Astrocyte (in vitro differentiated cells and primary cell): ENCODE measurements at regions not wholly inside any gene's neighbourhood (a gene's known extent, or its start where the extent isn't known, plus 50 kb on each side); places are given as distances from the start of the nearest gene placed in this dataset.

ENCODE experiments used
- DNase-seq: peaks from one replicate; pipeline ENCODE4 v3.0.0-alpha.2; 2010; ENCODE audit warnings: low read depth
- FAIRE-seq: peaks from 2 replicates; lab custom pipeline; 2011; peaks lifted over from hg19 to GRCh38; lab: Jason Lieb, UNC
- H2AFZ ChIP-seq: 2 replicates; pipeline ENCODE4 v1.6.0; 2012; ENCODE audit warnings: low read depth, low read length, inconsistent platforms
- H3K27ac ChIP-seq: 2 replicates; pipeline ENCODE4 v1.5.1; 2011; ENCODE audit warnings: low read depth, low read length, inconsistent platforms
- H3K27me3 ChIP-seq: 2 replicates; pipeline ENCODE4 v1.6.0; 2011; ENCODE audit warnings: low read length, inconsistent platforms; ENCODE audit not compliant: insufficient read depth
- H3K36me3 ChIP-seq: 2 replicates; pipeline ENCODE4 v1.5.1; 2011; ENCODE audit warnings: low read length, inconsistent platforms; ENCODE audit not compliant: insufficient read depth
- H3K4me1 ChIP-seq: 2 replicates; pipeline ENCODE4 v1.5.1; 2011; ENCODE audit warnings: low read length, inconsistent platforms; ENCODE audit not compliant: insufficient read depth
- H3K4me2 ChIP-seq: 2 replicates; pipeline ENCODE4 v1.6.0; 2012; ENCODE audit warnings: low read length, inconsistent platforms
- H3K4me3 ChIP-seq: 2 replicates; pipeline ENCODE4 v1.5.1; 2011; ENCODE audit warnings: low read depth, mild to moderate bottlenecking, low read length, inconsistent platforms; ENCODE audit not compliant: insufficient read depth
- H3K79me2 ChIP-seq: 2 replicates; pipeline ENCODE4 v1.6.0; 2012; ENCODE audit warnings: mild to moderate bottlenecking, low read length, inconsistent platforms; ENCODE audit not compliant: insufficient read depth
- H3K9ac ChIP-seq: 2 replicates; pipeline ENCODE4 v1.6.0; 2012; ENCODE audit warnings: mild to moderate bottlenecking, low read length, inconsistent platforms
- H3K9me3 ChIP-seq: 2 replicates; pipeline ENCODE4 v1.5.1; 2012; ENCODE audit warnings: low read depth, mild to moderate bottlenecking, low read length, inconsistent platforms; ENCODE audit not compliant: insufficient read depth
- H4K20me1 ChIP-seq: 2 replicates; pipeline ENCODE4 v1.6.0; 2012; ENCODE audit warnings: low read length, inconsistent platforms; ENCODE audit not compliant: insufficient read depth
- H3K27ac Mint-ChIP-seq: one replicate; pipeline ENCODE4 v1.8.0; 2021; ENCODE audit warnings: mild to moderate bottlenecking, mixed read lengths; ENCODE audit not compliant: unreplicated experiment
- H3K27me3 Mint-ChIP-seq: one replicate; pipeline ENCODE4 v1.8.0; 2021; ENCODE audit warnings: low read depth, mixed read lengths; ENCODE audit not compliant: unreplicated experiment
- H3K36me3 Mint-ChIP-seq: one replicate; pipeline ENCODE4 v1.8.0; 2021; ENCODE audit warnings: low read depth, mixed read lengths; ENCODE audit not compliant: unreplicated experiment
- H3K4me1 Mint-ChIP-seq: one replicate; pipeline ENCODE4 v1.8.0; 2021; ENCODE audit warnings: low read depth, mixed read lengths; ENCODE audit not compliant: unreplicated experiment
- H3K4me3 Mint-ChIP-seq: one replicate; pipeline ENCODE4 v1.8.0; 2021; ENCODE audit warnings: mild to moderate bottlenecking, moderate library complexity, mixed read lengths; ENCODE audit not compliant: unreplicated experiment
- H3K9me3 Mint-ChIP-seq: one replicate; pipeline ENCODE4 v1.8.0; 2021; ENCODE audit warnings: mild to moderate bottlenecking, mixed read lengths; ENCODE audit not compliant: unreplicated experiment
- CTCF ChIP-seq: IDR thresholded peaks from 2 replicates; pipeline ENCODE4 v1.5.1; 2011; ENCODE audit warnings: low read depth, mild to moderate bottlenecking, inconsistent platforms, low read length, moderate library complexity; ENCODE audit not compliant: insufficient read depth
- EZH2 ChIP-seq: IDR thresholded peaks from 2 replicates; pipeline ENCODE4 v1.6.1; 2012; ENCODE audit warnings: mild to moderate bottlenecking, low read length, inconsistent platforms; ENCODE audit not compliant: insufficient read depth

GRCh38 chr9:28317745-28318144, 744.5 kb upstream of the C9orf72 start:
- Histone ChIP-seq H3K27me3 (no peaks in the 10 kb centered on the region), H3K9ac (no peak overlapping the region), H3K79me2 (no peaks in the 10 kb centered on the region), H3K4me1 (no peaks in the 10 kb centered on the region), H3K27ac (no peak overlapping the region), H4K20me1 (no peaks in the 10 kb centered on the region), H2AFZ (no peak overlapping the region), H3K9me3 (no peaks in the 10 kb centered on the region), H3K36me3 (no peaks in the 10 kb centered on the region), H3K4me2 (no peak overlapping the region), H3K4me3 (no peak overlapping the region)
- no peaks in the 10 kb centered on the region for H3K27me3 Mint-ChIP-seq
- H3K9me3 Mint-ChIP-seq: no peaks in the 10 kb centered on the region
- no peak for TF ChIP-seq EZH2
- TF ChIP-seq CTCF: no peak
- H3K4me3 Mint-ChIP-seq: no peak overlapping the region
- H3K27ac Mint-ChIP-seq: no peak overlapping the region
- no peak for FAIRE-seq
- DNase-seq: no peak
- no peaks in the 10 kb centered on the region for H3K4me1 Mint-ChIP-seq
- no peaks in the 10 kb centered on the region for H3K36me3 Mint-ChIP-seq

GRCh38 chr9:28318515-28318914, 745.2 kb upstream of the C9orf72 start:
- no peak overlapping the region for H3K4me3 ChIP-seq
- H3K9ac ChIP-seq: no peak overlapping the region
- no peak overlapping the region for H3K4me2 ChIP-seq
- H3K27me3 ChIP-seq: no peaks in the 10 kb centered on the region
- Mint-ChIP-seq H3K27ac (no peak overlapping the region), H3K9me3 (no peaks in the 10 kb centered on the region), H3K36me3 (no peaks in the 10 kb centered on the region), H3K4me3 (no peak overlapping the region), H3K27me3 (no peaks in the 10 kb centered on the region), H3K4me1 (no peaks in the 10 kb centered on the region)
- H3K36me3 ChIP-seq: no peaks in the 10 kb centered on the region
- no peaks in the 10 kb centered on the region for H3K79me2 ChIP-seq
- no peak overlapping the region for H2AFZ ChIP-seq
- no peaks in the 10 kb centered on the region for H3K9me3 ChIP-seq
- no peak for FAIRE-seq
- H4K20me1 ChIP-seq: no peaks in the 10 kb centered on the region
- no peak overlapping the region for H3K27ac ChIP-seq
- H3K4me1 ChIP-seq: no peaks in the 10 kb centered on the region
- no peak for TF ChIP-seq CTCF
- no peak for DNase-seq

GRCh38 chr9:28319981-28320380, 746.7 kb upstream of the C9orf72 start:
- Histone ChIP-seq H3K9ac (no peak overlapping the region), H3K9me3 (no peaks in the 10 kb centered on the region), H3K27me3 (no peaks in the 10 kb centered on the region), H4K20me1 (no peaks in the 10 kb centered on the region), H3K36me3 (no peaks in the 10 kb centered on the region), H3K4me2 (no peak overlapping the region), H2AFZ (no peak overlapping the region), H3K79me2 (no peaks in the 10 kb centered on the region), H3K4me1 (no peaks in the 10 kb centered on the region), H3K27ac (no peak overlapping the region), H3K4me3 (no peak overlapping the region)
- TF ChIP-seq CTCF (no peak), EZH2 (no peak)
- Mint-ChIP-seq H3K4me3 (no peak overlapping the region), H3K27me3 (no peaks in the 10 kb centered on the region), H3K27ac (no peak overlapping the region), H3K36me3 (no peaks in the 10 kb centered on the region), H3K4me1 (no peaks in the 10 kb centered on the region), H3K9me3 (no peaks in the 10 kb centered on the region)
- no peak for DNase-seq
- FAIRE-seq: no peak
